Trophoblast cell (in vitro differentiated cells and primary cell): ENCODE measurements at regions not wholly inside any gene's neighbourhood (a gene's known extent, or its start where the extent isn't known, plus 50 kb on each side); places are given as distances from the start of the nearest gene placed in this dataset.
A peak's percentile ranks its signal among the peaks of the same experiment; 100 is the strongest.
"Not testable (repeated sequence)": the region's sequence is repeated elsewhere in the genome, so short reads cannot be mapped to it uniquely, and the experiment has no call there.

Source experiments
- DNase-seq, 2 donors: peaks; one replicate each; pipeline ENCODE4 v3.0.0-alpha.2; 2016
- H2AFZ ChIP-seq: 2 replicates; pipeline ENCODE4 v1.6.1; 2013; ENCODE audit warnings: low read length, moderate library complexity, mild to moderate bottlenecking; ENCODE audit not compliant: insufficient read depth, poor library complexity
- H2AK5ac ChIP-seq: 2 replicates; pipeline ENCODE4 v1.6.1; 2013; ENCODE audit warnings: mild to moderate bottlenecking, low read length
- H2BK120ac ChIP-seq: 2 replicates; pipeline ENCODE4 v1.6.1; 2013; ENCODE audit warnings: low read length, mild to moderate bottlenecking, moderate library complexity; ENCODE audit not compliant: insufficient read depth, poor library complexity
- H2BK12ac ChIP-seq: 2 replicates; pipeline ENCODE4 v1.6.1; 2013; ENCODE audit warnings: mild to moderate bottlenecking, low read length, moderate library complexity
- H2BK5ac ChIP-seq: 2 replicates; pipeline ENCODE4 v1.6.1; 2013; ENCODE audit warnings: low read length, low read depth, moderate library complexity, mild to moderate bottlenecking; ENCODE audit not compliant: poor library complexity
- H3K14ac ChIP-seq: 2 replicates; pipeline ENCODE4 v1.6.1; 2013; ENCODE audit warnings: mild to moderate bottlenecking, low read length
- H3K18ac ChIP-seq: 2 replicates; pipeline ENCODE4 v1.6.1; 2013; ENCODE audit warnings: mild to moderate bottlenecking, low read length
- H3K23ac ChIP-seq: 2 replicates; pipeline ENCODE4 v1.6.1; 2013; ENCODE audit warnings: low read length
- H3K27ac ChIP-seq: 2 replicates; pipeline ENCODE4 v1.5.1; 2013; ENCODE audit warnings: low read depth, mild to moderate bottlenecking, inconsistent platforms, low read length, moderate library complexity
- H3K27me3 ChIP-seq: 2 replicates; pipeline ENCODE4 v1.6.1; 2013; ENCODE audit warnings: inconsistent platforms, mild to moderate bottlenecking, low read length, moderate library complexity; ENCODE audit not compliant: insufficient read depth
- H3K36me3 ChIP-seq, 2 experiments: 1 replicate in 1 of 2; 2 replicates in 1 of 2; pipeline ENCODE4 v1.6.1; 2013; ENCODE audit warnings: low read length in 2 of 2, mild to moderate bottlenecking in 2 of 2, moderate library complexity in 1 of 2; ENCODE audit not compliant: insufficient read depth in 2 of 2, control insufficient read depth in 1 of 2
- H3K4ac ChIP-seq: 2 replicates; pipeline ENCODE4 v1.6.1; 2013; ENCODE audit warnings: low read depth, mild to moderate bottlenecking, low read length, moderate library complexity
- H3K4me1 ChIP-seq, 2 experiments: 1 replicate in 1 of 2; 2 replicates in 1 of 2; pipeline ENCODE4 v1.6.1; 2013; ENCODE audit warnings: low read length in 2 of 2, mild to moderate bottlenecking in 2 of 2, moderate library complexity in 1 of 2; ENCODE audit not compliant: insufficient read depth in 2 of 2, control insufficient read depth in 1 of 2
- H3K4me2 ChIP-seq: 2 replicates; pipeline ENCODE4 v1.6.1; 2013; ENCODE audit warnings: inconsistent platforms, mild to moderate bottlenecking, low read length, moderate library complexity
- H3K4me3 ChIP-seq: 2 replicates; pipeline ENCODE4 v1.5.1; 2013; ENCODE audit warnings: mild to moderate bottlenecking, low read depth, low read length, inconsistent platforms
- H3K79me1 ChIP-seq: one replicate; pipeline ENCODE4 v1.6.1; 2013; ENCODE audit warnings: low read length
- H3K79me2 ChIP-seq: 2 replicates; pipeline ENCODE4 v1.6.1; 2013; ENCODE audit warnings: low read length, mild to moderate bottlenecking; ENCODE audit not compliant: control insufficient read depth, insufficient read depth, poor library complexity
- H3K9ac ChIP-seq: 2 replicates; pipeline ENCODE4 v1.6.1; 2013; ENCODE audit warnings: mild to moderate bottlenecking, low read length
- H3K9me3 ChIP-seq: 2 replicates; pipeline ENCODE4 v1.6.1; 2013; ENCODE audit warnings: low read depth, mild to moderate bottlenecking, control low read depth, inconsistent platforms, low read length; ENCODE audit not compliant: insufficient read depth
- H4K12ac ChIP-seq: 2 replicates; pipeline ENCODE4 v1.6.1; 2013; ENCODE audit warnings: low read depth, mild to moderate bottlenecking, low read length, moderate library complexity
- H4K8ac ChIP-seq: 2 replicates; pipeline ENCODE4 v1.6.1; 2013; ENCODE audit warnings: low read depth, mild to moderate bottlenecking, low read length, moderate library complexity
- H4K91ac ChIP-seq: one replicate; pipeline ENCODE4 v1.6.1; 2013; ENCODE audit warnings: low read depth, mild to moderate bottlenecking, low read length, moderate library complexity
- WGBS: extraction: QIAGEN DNeasy Blood & Tissue Kit; methylation state at CpG from one replicate; pipeline ENCODE4 v1.1.7; 2013; ENCODE audit warnings: missing lambda C conversion rate; ENCODE audit not compliant: insufficient read length, insufficient coverage; ENCODE audit errors: extremely low coverage; 5-methylcytosine and 5-hydroxymethylcytosine counted together

DNA sequence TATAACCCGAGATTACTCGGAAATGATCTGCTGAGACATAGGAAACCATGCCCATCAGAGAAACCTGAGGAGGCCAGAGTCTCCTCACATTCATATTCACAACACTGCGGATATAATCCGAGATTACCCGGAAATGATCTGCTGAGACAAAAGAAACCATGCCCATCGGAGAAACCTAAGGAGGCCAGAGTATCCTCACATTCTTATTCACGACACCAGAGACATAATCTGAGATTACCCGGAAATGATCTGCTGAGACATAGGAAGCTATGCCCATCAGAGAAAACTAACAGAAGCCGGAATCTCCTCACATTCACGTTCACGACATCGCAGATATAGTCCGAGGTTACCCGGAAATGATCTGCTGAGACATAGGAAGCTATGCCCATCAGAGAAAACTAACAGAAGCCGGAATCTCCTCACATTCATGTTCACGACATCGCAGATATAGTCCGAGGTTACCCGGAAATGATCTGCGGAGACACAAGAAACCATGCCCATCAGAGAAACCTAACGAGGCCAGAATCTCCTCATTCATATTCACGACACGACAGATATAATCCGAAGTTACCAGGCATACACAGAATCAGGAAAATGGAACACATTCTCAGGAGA, 422.3 kb upstream of the AKR1E2 start:
- no peaks in the 10 kb centered on the region for H3K79me2 ChIP-seq
- DNase-seq, result no peak
- no peaks in the 10 kb centered on the region for H3K27me3 ChIP-seq
- no peak overlapping the region for H2AFZ ChIP-seq
- H3K18ac ChIP-seq, result no peak overlapping the region
- no peak overlapping the region for H2AK5ac ChIP-seq
- H3K23ac ChIP-seq, result no peak overlapping the region
- H4K12ac ChIP-seq, result no peak overlapping the region
- H3K79me1 ChIP-seq, result peaks cover 2% of the 10 kb centered on the region
- H3K9me3 ChIP-seq, result peaks cover 2% of the 10 kb centered on the region
- no peak overlapping the region for H2BK12ac ChIP-seq
- no peak overlapping the region for H3K4me3 ChIP-seq
- WGBS, result no CpG with 5 or more reads among the region's 24 CpGs
- H3K4me1 ChIP-seq, result no peaks in the 10 kb centered on the region
- no peaks in the 10 kb centered on the region for H3K36me3 ChIP-seq
- no peak overlapping the region for H2BK5ac ChIP-seq
- H3K14ac ChIP-seq, result no peak overlapping the region
- H3K9ac ChIP-seq, result no peak overlapping the region
- H3K4ac ChIP-seq, result no peak overlapping the region
- no peak overlapping the region for H4K91ac ChIP-seq
- no peak overlapping the region for H4K8ac ChIP-seq
- no peak overlapping the region for H3K4me2 ChIP-seq
- no peak overlapping the region for H3K27ac ChIP-seq
- no peak overlapping the region for H2BK120ac ChIP-seq

DNA sequence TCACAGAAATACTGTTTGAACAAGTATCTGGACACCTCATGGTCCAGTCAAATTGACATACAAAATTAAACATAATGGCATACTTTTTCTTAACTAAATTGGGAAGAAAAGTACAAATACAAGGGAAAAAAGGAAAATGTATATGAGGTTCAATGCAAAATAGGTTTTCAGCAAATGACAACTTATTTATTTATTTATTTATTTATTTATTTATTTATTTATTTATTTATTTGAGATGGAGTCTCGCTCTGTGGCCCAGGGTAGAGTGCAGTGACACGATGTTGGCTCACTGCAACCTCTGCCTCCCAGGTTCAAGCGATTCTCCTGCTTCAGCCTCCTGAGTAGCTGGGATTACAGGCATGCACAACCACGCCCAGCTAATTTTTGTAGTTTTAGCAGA, 424.9 kb upstream of the AKR1E2 start:
- H2BK5ac ChIP-seq, H3K27me3 ChIP-seq, H2BK120ac ChIP-seq, H3K18ac ChIP-seq, H4K8ac ChIP-seq, H3K23ac ChIP-seq, H3K79me1 ChIP-seq, DNase-seq, H3K4me2 ChIP-seq, H2BK12ac ChIP-seq, H3K9me3 ChIP-seq, H3K36me3 ChIP-seq, H3K4me1 ChIP-seq, H3K4me3 ChIP-seq, H3K79me2 ChIP-seq, H2AK5ac ChIP-seq, H2AFZ ChIP-seq, H3K9ac ChIP-seq, H3K14ac ChIP-seq, H4K12ac ChIP-seq, H3K4ac ChIP-seq, H4K91ac ChIP-seq, H3K27ac ChIP-seq: not testable (repeated sequence)
- no CpG with 5 or more reads among the region's 4 CpGs for WGBS

DNA sequence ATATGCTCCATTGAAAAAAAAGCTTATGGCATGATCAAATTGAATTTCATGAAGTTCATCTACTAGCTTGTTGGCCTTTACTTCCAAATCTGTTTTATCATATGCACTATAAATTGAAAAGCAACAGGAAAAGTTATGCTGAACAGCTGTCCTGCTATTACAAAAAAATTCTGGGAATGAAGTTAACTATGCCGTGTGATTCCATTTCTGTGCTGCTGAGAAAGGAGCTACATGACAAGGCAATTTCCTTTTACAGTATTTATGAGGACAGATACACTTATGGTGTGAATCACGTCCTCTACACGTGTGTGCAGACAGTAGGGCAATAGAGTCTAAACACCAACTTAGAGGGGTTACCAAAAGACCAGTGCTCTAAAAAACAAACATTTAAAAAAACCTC, 426.5 kb upstream of the AKR1E2 start:
- Histone ChIP-seq H3K4ac (no peak overlapping the region), H2AK5ac (no peak overlapping the region), H2AFZ (no peak overlapping the region), H3K23ac (no peak overlapping the region), H3K27ac (no peak overlapping the region), H3K18ac (no peak overlapping the region), H2BK120ac (no peak overlapping the region), H3K4me3 (no peak overlapping the region), H3K79me2 (no peaks in the 10 kb centered on the region), H2BK5ac (no peak overlapping the region), H3K79me1 (peaks cover 2% of the 10 kb centered on the region), H3K27me3 (no peaks in the 10 kb centered on the region), H3K4me2 (no peak overlapping the region), H4K12ac (no peak overlapping the region), H3K4me1 (peaks cover 0 to 2% of the 10 kb centered on the region in 2 experiments), H4K8ac (no peak overlapping the region), H3K9ac (no peak overlapping the region), H3K14ac (no peak overlapping the region), H3K9me3 (peaks cover 2% of the 10 kb centered on the region), H4K91ac (no peak overlapping the region), H2BK12ac (no peak overlapping the region), H3K36me3 (no peaks in the 10 kb centered on the region)
- peak in 1 of 2 donors; percentile 66 for DNase-seq
- WGBS, result no CpG with 5 or more reads among the region's 3 CpGs

DNA sequence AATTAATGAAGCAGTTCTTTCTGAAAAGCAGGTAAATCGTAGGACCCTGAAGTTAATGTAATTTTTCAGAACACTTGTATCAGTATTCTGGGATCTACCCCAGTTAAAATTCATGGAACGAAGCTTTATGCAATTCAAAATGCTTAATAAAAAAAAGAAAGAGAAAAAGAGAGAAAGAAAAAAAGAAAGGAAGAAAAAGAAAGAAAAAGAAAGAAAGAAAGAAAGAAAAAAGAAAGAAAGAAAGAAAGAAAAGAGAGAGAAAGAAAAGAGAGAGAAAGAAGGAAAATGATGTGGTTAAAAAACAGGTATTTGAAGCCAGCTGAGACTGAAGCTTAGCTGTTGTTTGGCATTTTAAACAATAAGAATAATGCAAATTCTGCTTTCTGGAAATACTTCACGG, 427.4 kb upstream of the AKR1E2 start:
- no peaks in the 10 kb centered on the region for H3K27me3 ChIP-seq
- no peak overlapping the region for H3K4me2 ChIP-seq
- H3K27ac ChIP-seq, result no peak overlapping the region
- no peak for DNase-seq
- H3K14ac ChIP-seq, result no peak overlapping the region
- no peaks in the 10 kb centered on the region for H3K36me3 ChIP-seq
- no peak overlapping the region for H3K18ac ChIP-seq
- no peak overlapping the region for H2BK5ac ChIP-seq
- WGBS, result no CpG with 5 or more reads among the region's 3 CpGs
- H2BK12ac ChIP-seq, result no peak overlapping the region
- H3K79me1 ChIP-seq, result peaks cover 2% of the 10 kb centered on the region
- H3K4me1 ChIP-seq, result peaks cover 0 to 2% of the 10 kb centered on the region in 2 experiments
- H3K4ac ChIP-seq, result no peak overlapping the region
- H2BK120ac ChIP-seq, result no peak overlapping the region
- peaks cover 2% of the 10 kb centered on the region for H3K9me3 ChIP-seq
- no peak overlapping the region for H4K8ac ChIP-seq
- no peak overlapping the region for H3K4me3 ChIP-seq
- no peak overlapping the region for H3K23ac ChIP-seq
- no peak overlapping the region for H2AFZ ChIP-seq
- no peak overlapping the region for H2AK5ac ChIP-seq
- no peak overlapping the region for H3K9ac ChIP-seq
- H4K91ac ChIP-seq, result no peak overlapping the region
- H3K79me2 ChIP-seq, result no peaks in the 10 kb centered on the region
- no peak overlapping the region for H4K12ac ChIP-seq
